Skeletal muscle cell (primary cell): ENCODE measurements at regions not wholly inside any gene's neighbourhood (a gene's known extent, or its start where the extent isn't known, plus 50 kb on each side); places are given as distances from the start of the nearest gene placed in this dataset.
"Not testable (repeated sequence)": the region's sequence is repeated elsewhere in the genome, so short reads cannot be mapped to it uniquely, and the experiment has no call there.

Source experiments
- DNase-seq: peaks from one replicate; pipeline ENCODE4 v3.0.0-alpha.2; 2010; ENCODE audit warnings: low read depth
- H3K4me3 ChIP-seq: 2 replicates; pipeline ENCODE4 v1.5.1; 2011; ENCODE audit warnings: low read depth, mild to moderate bottlenecking, control low read depth, low read length, moderate library complexity

- no peak overlapping the region for H3K4me3 ChIP-seq
- no peak for DNase-seq
Observed at GRCh38 chr3:110856916-110857315, 214.7 kb upstream of the NECTIN3 start.

DNA sequence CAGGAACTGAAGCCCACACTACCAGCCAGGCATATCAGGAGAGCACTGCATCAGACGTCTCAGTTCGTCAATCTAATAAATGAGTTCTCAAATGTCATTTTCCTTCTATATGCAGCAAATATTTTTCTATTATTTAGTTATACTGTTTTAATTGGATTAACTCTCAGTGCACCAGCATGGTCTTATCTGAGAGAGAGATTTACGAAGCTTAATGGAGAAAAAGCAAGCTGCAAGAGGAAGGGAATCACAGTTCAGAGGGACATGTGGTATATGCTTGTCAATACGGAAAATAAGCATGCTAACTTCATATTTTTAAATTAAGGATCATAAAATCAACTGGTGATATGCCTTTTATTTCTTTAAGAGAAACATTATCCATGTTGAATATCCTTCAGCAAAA is 213.1 kb upstream of the NECTIN3 start:
- H3K4me3 ChIP-seq = no peak overlapping the region
- no peak for DNase-seq

DNA sequence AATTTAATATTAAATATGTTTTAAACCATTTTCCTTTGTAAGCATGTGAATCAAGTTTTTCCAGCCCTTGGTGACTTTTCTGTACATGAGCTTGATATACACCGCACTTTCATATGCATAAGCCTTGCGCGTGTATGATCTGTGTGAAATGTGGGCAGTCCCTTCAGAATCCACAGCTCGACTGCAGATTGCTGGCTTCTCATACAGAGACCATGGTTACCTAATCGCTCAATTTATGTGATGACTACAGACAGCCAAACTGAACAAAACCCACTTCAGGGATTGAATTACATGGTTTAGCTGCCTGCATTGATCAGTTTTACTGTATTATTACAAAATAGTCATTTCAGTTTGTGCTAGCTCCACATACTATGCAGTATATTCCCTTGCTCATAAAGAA is 212.3 kb upstream of the NECTIN3 start:
- DNase-seq = peak; percentile 14
- no peak overlapping the region for H3K4me3 ChIP-seq

GRCh38 chr3:110859993-110860392 is 211.6 kb upstream of the NECTIN3 start:
- H3K4me3 ChIP-seq = no peak overlapping the region
- no peak for DNase-seq

- no peak overlapping the region for H3K4me3 ChIP-seq
- DNase-seq = no peak
Observed at GRCh38 chr3:110865934-110866333, 205.7 kb upstream of the NECTIN3 start.

DNA sequence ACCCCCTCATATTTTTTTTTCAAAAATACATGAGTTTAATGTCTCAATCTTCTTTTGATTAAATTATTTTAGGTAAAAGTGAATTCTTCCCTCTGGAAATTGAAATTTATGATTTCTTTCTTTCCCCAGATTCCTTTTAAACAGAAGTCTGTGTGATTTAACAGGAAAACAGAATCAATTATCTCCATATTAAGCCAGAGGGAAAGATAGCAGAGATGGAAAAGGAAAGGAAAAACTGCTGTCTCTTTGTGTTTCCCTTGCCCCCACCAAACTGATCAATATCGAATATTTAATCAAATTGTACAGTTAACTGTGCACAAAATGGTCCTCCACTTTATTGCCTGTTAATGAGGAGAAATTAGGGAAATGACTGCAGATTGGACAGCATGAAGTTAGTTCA is 203.5 kb upstream of the NECTIN3 start:
- no peak overlapping the region for H3K4me3 ChIP-seq
- no peak for DNase-seq

DNA sequence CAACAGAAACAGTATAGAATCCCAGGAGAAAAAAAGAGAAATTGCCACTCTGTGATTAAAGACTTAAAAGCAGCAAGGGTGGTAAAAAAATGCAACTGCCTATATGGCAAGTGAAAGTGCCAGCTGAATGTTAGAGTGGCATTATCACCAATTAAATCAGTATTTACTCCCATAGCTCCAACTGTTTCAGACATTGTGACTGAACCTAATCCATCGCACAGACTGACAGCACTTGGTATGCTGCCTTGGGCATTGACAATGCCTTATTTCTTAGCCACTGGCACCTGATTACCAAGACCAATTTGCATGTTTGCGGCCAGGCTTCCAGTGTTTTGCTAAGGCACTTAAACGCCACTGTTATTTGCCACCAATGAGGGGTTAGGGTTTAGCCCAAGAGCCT is 201.9 kb upstream of the NECTIN3 start:
- no peak overlapping the region for H3K4me3 ChIP-seq
- DNase-seq = no peak

DNA sequence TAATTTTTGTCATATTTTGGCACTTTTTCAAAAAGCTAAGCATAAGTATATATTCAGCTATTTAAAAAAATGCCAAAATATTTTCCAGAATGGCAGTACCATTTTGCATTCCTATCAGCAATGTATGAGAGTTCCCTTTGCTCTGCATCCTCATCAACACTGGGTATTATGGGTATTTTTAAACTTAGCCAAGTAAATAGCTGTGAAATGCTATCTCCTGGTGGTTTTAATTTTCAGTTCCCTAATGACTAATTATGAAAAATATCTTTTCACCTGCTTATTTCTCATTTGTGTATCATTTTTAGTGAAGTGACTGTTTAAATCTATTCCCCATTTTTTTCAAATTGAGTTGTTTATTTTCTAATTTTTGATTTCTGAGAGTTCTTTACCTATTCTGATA is 199.7 kb upstream of the NECTIN3 start:
- no peak overlapping the region for H3K4me3 ChIP-seq
- no peak for DNase-seq

DNA sequence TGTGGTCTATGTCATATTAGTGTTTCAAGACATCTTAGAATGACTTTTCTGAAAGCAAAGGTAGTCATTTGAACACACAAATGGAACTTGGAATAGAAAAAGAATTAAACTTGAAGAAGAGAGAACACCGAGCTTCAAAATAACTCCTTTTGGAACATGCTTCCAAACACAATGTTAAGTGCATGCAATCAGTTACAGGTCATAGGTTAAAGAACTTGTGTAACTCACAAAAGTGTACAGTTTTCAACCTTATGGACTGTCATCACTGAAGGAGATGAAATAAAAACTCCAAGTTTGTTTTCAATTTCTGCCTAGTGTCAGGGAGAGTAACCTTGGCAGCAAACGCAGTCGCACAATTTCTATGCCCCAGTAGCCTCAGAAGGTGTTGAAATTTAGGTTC is 192.9 kb upstream of the NECTIN3 start:
- no peak overlapping the region for H3K4me3 ChIP-seq
- DNase-seq = no peak

DNA sequence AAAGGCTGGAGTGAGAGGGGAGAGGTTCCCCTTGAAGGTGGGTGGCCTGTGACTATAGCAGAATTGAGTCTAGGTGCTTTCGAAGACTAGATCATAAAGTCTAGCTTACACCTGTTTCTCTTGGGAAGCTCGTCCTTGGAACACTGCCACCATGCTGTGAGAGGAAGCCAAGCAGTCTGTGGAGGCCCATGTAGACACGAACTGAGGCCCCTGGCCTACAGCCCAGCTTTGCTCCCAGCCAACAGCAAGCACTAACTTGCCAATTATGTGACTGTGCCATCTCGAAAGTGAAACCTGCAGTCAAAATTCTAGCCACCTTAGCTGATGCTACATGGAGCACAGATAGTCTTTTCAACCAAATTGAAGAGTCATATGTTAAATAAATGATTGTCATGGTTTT is 190.5 kb upstream of the NECTIN3 start:
- no peak overlapping the region for H3K4me3 ChIP-seq
- peak; percentile 37 for DNase-seq

DNA sequence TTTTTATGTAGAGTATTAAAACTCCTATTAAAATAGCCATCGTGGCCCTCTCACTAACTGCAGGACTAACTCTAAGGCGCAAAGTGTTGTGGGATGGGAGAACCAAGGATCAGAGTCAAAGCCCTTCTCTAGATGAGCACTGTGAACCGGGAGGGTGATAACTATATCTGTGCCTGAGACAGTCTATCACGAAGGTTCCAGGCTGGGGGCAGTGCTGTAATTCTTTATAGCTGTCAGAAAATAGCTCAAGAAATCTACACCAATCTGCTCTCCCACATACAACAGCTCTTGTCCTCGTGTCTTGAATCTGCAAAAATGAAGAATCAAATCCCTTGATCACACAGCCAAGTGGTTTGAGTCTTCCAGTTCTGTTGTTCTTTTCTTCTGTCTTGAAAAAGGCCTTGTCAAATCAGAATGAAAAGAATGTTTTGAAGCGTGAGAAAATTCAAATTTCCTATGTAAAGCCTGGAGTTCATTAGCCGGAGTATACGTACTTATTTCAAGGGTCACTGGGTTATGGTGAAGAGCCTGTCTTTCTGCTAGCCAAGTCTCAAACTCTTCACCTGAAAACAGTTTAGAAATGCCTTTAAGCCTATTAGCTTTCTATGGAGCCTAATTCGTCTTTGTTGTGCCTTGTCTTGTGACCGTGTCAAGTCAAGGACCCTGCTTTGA is 185.3 kb upstream of the NECTIN3 start:
- no peak overlapping the region for H3K4me3 ChIP-seq
- no peak for DNase-seq

DNA sequence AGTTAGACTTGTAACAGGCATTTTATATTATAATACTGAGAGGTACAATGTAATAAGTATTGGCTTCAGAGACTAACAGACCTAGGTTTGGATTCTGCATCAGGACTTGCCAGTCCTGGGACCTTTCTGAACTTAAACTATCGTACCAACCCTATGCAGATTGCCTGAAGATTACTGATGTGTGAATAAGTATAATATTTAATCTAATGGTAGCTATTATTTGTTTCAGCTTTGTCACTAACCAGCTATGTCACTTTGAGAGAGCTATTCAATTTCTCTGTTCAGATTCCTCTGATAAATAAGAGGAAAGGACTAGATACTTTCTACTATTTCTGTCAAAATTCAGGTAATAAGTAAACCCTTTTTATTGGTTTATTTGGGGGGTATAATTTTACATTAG is 184.4 kb upstream of the NECTIN3 start:
- no peak overlapping the region for H3K4me3 ChIP-seq
- no peak for DNase-seq

- not testable (repeated sequence) for H3K4me3 ChIP-seq, DNase-seq
Observed at GRCh38 chr3:110888625-110889375, 182.8 kb upstream of the NECTIN3 start.

- not testable (repeated sequence) for DNase-seq, H3K4me3 ChIP-seq
Observed at GRCh38 chr3:110889376-110889699, 182.3 kb upstream of the NECTIN3 start.

GRCh38 chr3:110894574-110894973 is 177.0 kb upstream of the NECTIN3 start:
- no peak for DNase-seq
- H3K4me3 ChIP-seq = no peak overlapping the region

GRCh38 chr3:110895054-110895453 is 176.6 kb upstream of the NECTIN3 start:
- DNase-seq = no peak
- no peak overlapping the region for H3K4me3 ChIP-seq

- no peak overlapping the region for H3K4me3 ChIP-seq
- no peak for DNase-seq
Observed at GRCh38 chr3:110897046-110897445, 174.6 kb upstream of the NECTIN3 start.

- no peak overlapping the region for H3K4me3 ChIP-seq
- peak; percentile 30 for DNase-seq
Observed at GRCh38 chr3:110900576-110900975, 171.0 kb upstream of the NECTIN3 start.

DNA sequence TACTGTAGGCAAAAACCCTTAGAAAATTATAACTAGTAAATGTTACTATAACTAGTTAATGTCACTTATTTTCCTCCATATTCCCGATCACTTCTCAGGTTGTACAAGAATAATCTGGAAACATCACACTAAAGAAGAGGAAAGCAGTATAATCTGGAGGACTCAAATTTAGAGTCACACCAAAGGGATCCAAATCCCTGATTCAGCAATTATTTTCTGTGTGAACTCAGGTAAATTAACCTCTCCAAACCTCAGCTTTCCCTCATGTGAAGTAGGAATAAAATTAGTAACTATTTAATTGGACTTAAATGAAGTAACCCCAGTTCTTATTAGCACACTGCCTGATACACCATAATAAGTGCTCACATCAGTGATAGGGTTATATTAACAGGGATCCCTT is 170.1 kb upstream of the NECTIN3 start:
- no peak for DNase-seq
- H3K4me3 ChIP-seq = no peak overlapping the region

GRCh38 chr3:110902453-110903085 is 169.0 kb upstream of the NECTIN3 start:
- no peak for DNase-seq
- H3K4me3 ChIP-seq = no peak overlapping the region
